ENCODE measurements at regions not wholly inside any gene's neighbourhood (a gene's known extent, or its start where the extent isn't known, plus 50 kb on each side); places are given as distances from the start of the nearest gene placed in this dataset.

DNA sequence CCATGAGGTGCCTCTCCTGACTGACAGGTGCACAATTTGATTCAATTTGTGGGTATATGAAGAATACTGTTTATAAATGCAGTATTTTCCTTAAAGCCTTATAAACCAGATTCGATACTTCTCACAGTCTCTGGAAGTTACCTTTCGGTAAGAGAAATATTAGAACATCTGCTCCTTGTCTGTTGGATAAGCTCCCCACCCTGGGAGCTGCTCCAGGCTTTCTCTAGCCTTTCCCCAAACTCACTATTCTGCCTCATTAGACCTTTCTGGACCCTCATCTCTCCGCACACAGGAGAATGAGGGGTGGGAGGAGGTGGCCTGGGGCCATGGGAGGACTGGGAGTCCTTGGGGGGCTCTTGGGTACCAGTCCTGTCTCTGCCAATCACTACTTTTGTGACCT is 59.8 kb upstream of the TBC1D21 start:
- no peak for TF ChIP-seq FOXA1 (IDR thresholded peaks at IDR 0.05)
- no peak for TF ChIP-seq SP1 (IDR thresholded peaks at IDR 0.05)
- no peak for TF ChIP-seq ELF4 (IDR thresholded peaks at IDR 0.05)
- TF ChIP-seq FOXK2 (IDR thresholded peaks at IDR 0.05), result no peak
- TF ChIP-seq HDGF (IDR thresholded peaks at IDR 0.05; ENCODE audit: borderline replicate concordance), result no peak
- TF ChIP-seq SUZ12 (IDR thresholded peaks at IDR 0.05), result no peak
- no peak for TF ChIP-seq LEF1 (IDR thresholded peaks at IDR 0.05; ENCODE audit: borderline replicate concordance)
- no peak for TF ChIP-seq FOXM1 (IDR thresholded peaks at IDR 0.05; ENCODE audit: borderline replicate concordance)
- no peak for TF ChIP-seq BHLHE40 (IDR thresholded peaks at IDR 0.05; ENCODE audit: borderline replicate concordance)
- TF ChIP-seq ARNT (IDR thresholded peaks at IDR 0.05), result no peak
- TF ChIP-seq TARDBP (IDR thresholded peaks at IDR 0.05), result no peak
- TF ChIP-seq CTBP1 (IDR thresholded peaks at IDR 0.05; ENCODE audit: borderline replicate concordance), result no peak
